ENCODE measurements at regions not wholly inside any gene's neighbourhood (a gene's known extent, or its start where the extent isn't known, plus 50 kb on each side); places are given as distances from the start of the nearest gene placed in this dataset.

- no peak for DNase-seq
Observed at GRCh38 chr5:93096561-93096960, 484.5 kb downstream of the NR2F1-AS1 start.

GRCh38 chr5:93092349-93093105 is 488.5 kb downstream of the NR2F1-AS1 start:
- DNase-seq: no peak

GRCh38 chr5:93090698-93091097 is 490.3 kb downstream of the NR2F1-AS1 start:
- no peak for DNase-seq

- no peak for DNase-seq
Observed at GRCh38 chr5:93088592-93089389, 492.2 kb downstream of the NR2F1-AS1 start.

GRCh38 chr5:93087326-93087725 is 493.7 kb downstream of the NR2F1-AS1 start:
- DNase-seq: no peak

GRCh38 chr5:93082981-93083380 is 498.0 kb downstream of the NR2F1-AS1 start:
- DNase-seq: no peak

GRCh38 chr5:93079046-93079445 is 502.0 kb downstream of the NR2F1-AS1 start:
- DNase-seq: no peak

GRCh38 chr5:93078082-93079038 is 502.7 kb downstream of the NR2F1-AS1 start:
- no peak for DNase-seq

GRCh38 chr5:93076566-93076965 is 504.5 kb downstream of the NR2F1-AS1 start:
- no peak for DNase-seq

- no peak for DNase-seq
Observed at GRCh38 chr5:93076096-93076495, 504.9 kb downstream of the NR2F1-AS1 start.

- DNase-seq: no peak
Observed at GRCh38 chr5:93073547-93073946, 507.5 kb downstream of the NR2F1-AS1 start.

GRCh38 chr5:93072831-93073459 is 508.1 kb downstream of the NR2F1-AS1 start:
- DNase-seq: no peak

GRCh38 chr5:93071710-93072109 is 509.3 kb downstream of the NR2F1-AS1 start:
- DNase-seq: no peak

- no peak for DNase-seq
Observed at GRCh38 chr5:93070938-93071337, 510.1 kb downstream of the NR2F1-AS1 start.

- no peak for DNase-seq
Observed at GRCh38 chr5:93069276-93069675, 511.7 kb downstream of the NR2F1-AS1 start.

- DNase-seq: no peak
Observed at GRCh38 chr5:93062548-93062947, 518.5 kb downstream of the NR2F1-AS1 start.

GRCh38 chr5:93058309-93058708 is 522.7 kb downstream of the NR2F1-AS1 start:
- DNase-seq: no peak

- no peak for DNase-seq
Observed at GRCh38 chr5:93057311-93057710, 523.7 kb downstream of the NR2F1-AS1 start.

- DNase-seq: no peak
Observed at GRCh38 chr5:93055971-93056370, 525.0 kb downstream of the NR2F1-AS1 start.

GRCh38 chr5:93055561-93055960 is 525.5 kb downstream of the NR2F1-AS1 start:
- no peak for DNase-seq

GRCh38 chr5:93054424-93055163 is 526.4 kb downstream of the NR2F1-AS1 start:
- DNase-seq: no peak

- no peak for DNase-seq
Observed at GRCh38 chr5:93053825-93054224, 527.2 kb downstream of the NR2F1-AS1 start.

Data from stimulated activated naive CD4-positive, alpha-beta T cell (primary cell).